ENCODE measurements at regions not wholly inside any gene's neighbourhood (a gene's known extent, or its start where the extent isn't known, plus 50 kb on each side); places are given as distances from the start of the nearest gene placed in this dataset.

DNA sequence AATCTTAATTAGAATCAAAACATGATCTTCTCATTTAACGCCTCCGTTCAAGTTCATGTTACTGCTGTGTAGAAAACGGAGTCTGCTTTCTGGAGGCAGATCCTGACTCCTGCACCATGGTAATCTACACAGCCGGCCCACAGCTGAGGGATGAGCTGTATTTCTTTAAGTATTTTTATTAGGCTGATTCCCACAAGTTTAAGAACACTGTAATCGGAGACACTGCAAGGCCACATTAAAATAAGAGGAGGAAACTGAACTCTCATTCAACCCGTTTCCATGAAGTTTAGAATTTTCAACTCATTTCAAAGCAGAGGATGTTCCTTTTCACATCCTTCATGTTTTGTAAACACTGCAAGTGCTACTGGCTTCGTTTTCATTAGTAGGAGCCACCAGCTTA, 372.2 kb downstream of the NFIB start:
- Histone ChIP-seq H3K4me3 (no peak overlapping the region), H3K79me2 (ENCODE audit: control insufficient read depth, insufficient read depth, low read length) (no peaks in the 10 kb centered on the region), H2AFZ (ENCODE audit: low read depth, low read length) (no peak overlapping the region), H3K36me3 (ENCODE audit: control insufficient read depth, insufficient read depth, low read length) (no peaks in the 10 kb centered on the region), H3K9me1 (ENCODE audit: control insufficient read depth, insufficient read depth, low read length) (no peaks in the 10 kb centered on the region), H3K27me3 (ENCODE audit: control insufficient read depth in 2 of 2, insufficient read depth in 2 of 2, low read length in 2 of 2) (no peaks in the 10 kb centered on the region), H4K20me1 (replicated peaks; ENCODE audit: control insufficient read depth, insufficient read depth, low read length) (no peaks in the 10 kb centered on the region), H3K9ac (ENCODE audit: insufficient read depth in 1 of 2, low read depth in 2 of 2, low read length in 2 of 2) (no peak overlapping the region), H3K4me2 (ENCODE audit: insufficient read depth, low read length) (no peak overlapping the region), H3K9me3 (replicated peaks; ENCODE audit: control insufficient read depth, insufficient read depth, low read depth, low read length) (no peaks in the 10 kb centered on the region), H3K4me1 (replicated peaks in 1 of 2; ENCODE audit: control insufficient read depth in 2 of 2, insufficient read depth in 2 of 2, low read length in 2 of 2) (no peaks in the 10 kb centered on the region), H3K27ac (ENCODE audit: extremely low read depth, low read depth, low read length) (no peak overlapping the region)
- intact Hi-C loops (cut with micrococcal nuclease) (no loop called here), in situ Hi-C loops (cut with MboI) (no loop called here)
- TF ChIP-seq KLF13 (tag; IDR thresholded peaks at IDR 0.05; ENCODE audit: borderline replicate concordance, low read depth) (no peak), ZFX (CRISPR knock-in tag; IDR thresholded peaks at IDR 0.05) (no peak), MAFF (IDR thresholded peaks at IDR 0.05; ENCODE audit: low read length) (no peak)
- TF ChIP-seq, protein P1, sequence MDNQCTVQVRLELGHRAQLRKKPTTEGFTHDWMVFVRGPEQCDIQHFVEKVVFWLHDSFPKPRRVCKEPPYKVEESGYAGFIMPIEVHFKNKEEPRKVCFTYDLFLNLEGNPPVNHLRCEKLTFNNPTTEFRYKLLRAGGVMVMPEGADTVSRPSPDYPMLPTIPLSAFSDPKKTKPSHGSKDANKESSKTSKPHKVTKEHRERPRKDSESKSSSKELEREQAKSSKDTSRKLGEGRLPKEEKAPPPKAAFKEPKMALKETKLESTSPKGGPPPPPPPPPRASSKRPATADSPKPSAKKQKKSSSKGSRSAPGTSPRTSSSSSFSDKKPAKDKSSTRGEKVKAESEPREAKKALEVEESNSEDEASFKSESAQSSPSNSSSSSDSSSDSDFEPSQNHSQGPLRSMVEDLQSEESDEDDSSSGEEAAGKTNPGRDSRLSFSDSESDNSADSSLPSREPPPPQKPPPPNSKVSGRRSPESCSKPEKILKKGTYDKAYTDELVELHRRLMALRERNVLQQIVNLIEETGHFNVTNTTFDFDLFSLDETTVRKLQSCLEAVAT (IDR thresholded peaks at IDR 0.05), result no peak
- TF ChIP-seq, protein P2, sequence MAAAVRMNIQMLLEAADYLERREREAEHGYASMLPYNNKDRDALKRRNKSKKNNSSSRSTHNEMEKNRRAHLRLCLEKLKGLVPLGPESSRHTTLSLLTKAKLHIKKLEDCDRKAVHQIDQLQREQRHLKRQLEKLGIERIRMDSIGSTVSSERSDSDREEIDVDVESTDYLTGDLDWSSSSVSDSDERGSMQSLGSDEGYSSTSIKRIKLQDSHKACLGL (CRISPR knock-in tag; IDR thresholded peaks at IDR 0.05; ENCODE audit: borderline replicate concordance, poor library complexity, severe bottlenecking), result no peak
- 0% methylated on average over 7 of the region's 7 CpGs for WGBS (ENCODE audit: insufficient coverage, low coverage, missing lambda C conversion rate)
- DNase-seq (ENCODE audit: extremely low read depth in 1 of 4, low spot score in 3 of 4) (no peak), FAIRE-seq (no peak), ATAC-seq (no peak)
- POLR2A ChIA-PET, result no interaction called here
- CTCF ChIA-PET (ENCODE audit: low intra/inter-chr PET ratio), result no interaction called here
- BruUV-seq (replicated peaks), result no TSS peak

Data from K562 (cell line).